ENCODE measurements at regions not wholly inside any gene's neighbourhood (a gene's known extent, or its start where the extent isn't known, plus 50 kb on each side); places are given as distances from the start of the nearest gene placed in this dataset.

- 8% methylated on average over 2 of the region's 4 CpGs for WGBS (ENCODE audit: low lambda C conversion rate)
- Histone ChIP-seq H4K20me1 (ENCODE audit: insufficient read depth, low read length) (no peaks in the 10 kb centered on the region), H3K9me3 (ENCODE audit: low read length) (no peaks in the 10 kb centered on the region), H3K4me3 (replicated peaks in 1 of 3; ENCODE audit: insufficient read depth in 1 of 3, low read depth in 2 of 3, low read length in 3 of 3) (no peak overlapping the region), H3K36me3 (replicated peaks in 1 of 2; ENCODE audit: control insufficient read depth in 1 of 2, insufficient read depth in 2 of 2, low read length in 2 of 2) (no peaks in the 10 kb centered on the region), H3K27ac (ENCODE audit: extremely low read length, insufficient read depth, low read length) (no peak overlapping the region), H2AFZ (ENCODE audit: low read length) (no peak overlapping the region), H3K9ac (ENCODE audit: insufficient read depth, low read depth, low read length) (no peak overlapping the region), H3K4me2 (ENCODE audit: low read depth, low read length) (no peak overlapping the region), H3K4me1 (ENCODE audit: insufficient read depth, low read length) (no peaks in the 10 kb centered on the region), H3K79me2 (ENCODE audit: insufficient read depth, low read length) (no peaks in the 10 kb centered on the region), H3K27me3 (ENCODE audit: control insufficient read depth in 1 of 2, insufficient read depth in 2 of 2, low read length in 2 of 2) (no peaks in the 10 kb centered on the region; a peak in 1 of 5 replicates)
- FAIRE-seq (no peak), ATAC-seq (no peak), DNase-seq (ENCODE audit: low spot score) (no peak)
- in situ Hi-C loops (cut with HindIII; ENCODE audit: extremely low pct_ligation_motif_present, low pct_unique_long_range_greater_than_20kb), result no loop called here
- CTCF ChIA-PET (ENCODE audit: low intra/inter-chr PET ratio, low total read pairs), result no interaction called here
- BruUV-seq (replicated peaks), result no TSS peak
- intact Hi-C loops (cut with micrococcal nuclease; ENCODE audit: unreplicated experiment), result no loop called here
- POLR2A ChIA-PET, result no interaction called here
- TF ChIP-seq SCMH1 (CRISPR knock-in tag; IDR thresholded peaks at IDR 0.05; ENCODE audit: borderline replicate concordance) (no peak), ZNF253 (CRISPR knock-in tag; IDR thresholded peaks at IDR 0.05; ENCODE audit: borderline replicate concordance) (no peak), HOXA9 (CRISPR knock-in tag; IDR thresholded peaks at IDR 0.05; ENCODE audit: borderline replicate concordance) (no peak), GPBP1L1 (CRISPR knock-in tag; IDR thresholded peaks at IDR 0.05) (no peak), ESRRA (CRISPR knock-in tag; IDR thresholded peaks at IDR 0.05; ENCODE audit: low read depth) (no peak), NRL (CRISPR knock-in tag; IDR thresholded peaks at IDR 0.05; ENCODE audit: borderline replicate concordance) (no peak), GTF3A (CRISPR knock-in tag; conservative IDR thresholded peaks at IDR 0.05) (no peak), EHMT2 (IDR thresholded peaks at IDR 0.05; ENCODE audit: borderline replicate concordance, low read depth, low read length) (no peak), YY1 (IDR thresholded peaks at IDR 0.05; ENCODE audit: insufficient read depth, insufficient replicate concordance, low read depth, low read length) (no peak), SOX13 (IDR thresholded peaks at IDR 0.05) (no peak), SOX13 (CRISPR knock-in tag; conservative IDR thresholded peaks at IDR 0.05 in 1 of 2, IDR thresholded peaks at IDR 0.05 in 1 of 2) (no peak), ZNF704 (CRISPR knock-in tag; IDR thresholded peaks at IDR 0.05; ENCODE audit: borderline replicate concordance) (no peak), MLXIP (CRISPR knock-in tag; IDR thresholded peaks at IDR 0.05; ENCODE audit: borderline replicate concordance) (no peak), ZNF687 (CRISPR knock-in tag; IDR thresholded peaks at IDR 0.05) (no peak), ZNF274 (CRISPR knock-in tag; IDR thresholded peaks at IDR 0.05) (no peak)
These were observed 153.5 kb downstream of the ZNF248 start for GRCh38 chr10:37703833-37704382.

Measured in HepG2 (cell line).